ENCODE measurements at regions not wholly inside any gene's neighbourhood (a gene's known extent, or its start where the extent isn't known, plus 50 kb on each side); places are given as distances from the start of the nearest gene placed in this dataset.

GRCh38 chrX:26411045-26411444, 195.1 kb downstream of the MAGEB5 start:
- Histone ChIP-seq H3K4me2 (no peak overlapping the region), H3K27ac (no peak overlapping the region), H3K4me3 (no peak overlapping the region), H3K4me1 (no peaks in the 10 kb centered on the region), H3K9me3 (no peaks in the 10 kb centered on the region)
- TF ChIP-seq CHD2 (IDR thresholded peaks at IDR 0.05; ENCODE audit: low read length, partially characterized antibody): no peak
- TF ChIP-seq GATA3 (IDR thresholded peaks at IDR 0.05; ENCODE audit: borderline replicate concordance): no peak
- TF ChIP-seq MAFK (IDR thresholded peaks at IDR 0.05; ENCODE audit: partially characterized antibody): no peak
- no peak for TF ChIP-seq FOXS1 (CRISPR knock-in tag; IDR thresholded peaks at IDR 0.05)
- TF ChIP-seq FOSB (CRISPR knock-in tag; IDR thresholded peaks at IDR 0.05): no peak
- TF ChIP-seq CTCF (IDR thresholded peaks at IDR 0.05): no peak
- no peak for TF ChIP-seq NPAS2 (CRISPR knock-in tag; IDR thresholded peaks at IDR 0.05; ENCODE audit: borderline replicate concordance)
- no peak for TF ChIP-seq FOSL2 (IDR thresholded peaks at IDR 0.05)
- TF ChIP-seq FOSL2 (CRISPR knock-in tag; IDR thresholded peaks at IDR 0.05): no peak
- no peak for TF ChIP-seq EP300 (IDR thresholded peaks at IDR 0.05)
- TF ChIP-seq ZSCAN20 (CRISPR knock-in tag; IDR thresholded peaks at IDR 0.05): no peak
- FAIRE-seq: no peak
- POLR2A ChIA-PET: no interaction called here
- no peak for ATAC-seq
- 8% methylated on average over 1 of the region's 1 CpG for WGBS (ENCODE audit: missing lambda C conversion rate)
- CTCF ChIA-PET: no interaction called here
- no peak for DNase-seq (ENCODE audit: low read depth in 1 of 2, low spot score in 1 of 2)

- no peak overlapping the region for H3K4me3 ChIP-seq
- 19% methylated on average over 5 of the region's 5 CpGs for WGBS (ENCODE audit: missing lambda C conversion rate)
- H3K9me3 ChIP-seq: no peaks in the 10 kb centered on the region
- no peak overlapping the region for H3K4me2 ChIP-seq
- no peak overlapping the region for H3K27ac ChIP-seq
- DNase-seq (ENCODE audit: low read depth in 1 of 2, low spot score in 1 of 2) (no peak), FAIRE-seq (no peak), ATAC-seq (no peak)
- CTCF ChIA-PET: no interaction called here
- no peaks in the 10 kb centered on the region for H3K4me1 ChIP-seq
- POLR2A ChIA-PET: no interaction called here
- no peak for TF ChIP-seq CHD2 (IDR thresholded peaks at IDR 0.05; ENCODE audit: low read length, partially characterized antibody)
- no peak for TF ChIP-seq EHF (CRISPR knock-in tag; IDR thresholded peaks at IDR 0.05)
- TF ChIP-seq KDM1A (IDR thresholded peaks at IDR 0.05; ENCODE audit: low read depth): no peak
- no peak for TF ChIP-seq ZNF302 (CRISPR knock-in tag; IDR thresholded peaks at IDR 0.05)
- no peak for TF ChIP-seq PHF8 (IDR thresholded peaks at IDR 0.05; ENCODE audit: borderline replicate concordance, low read depth)
- TF ChIP-seq CBX2 (IDR thresholded peaks at IDR 0.05; ENCODE audit: borderline replicate concordance, low read depth): no peak
- TF ChIP-seq ELK1 (IDR thresholded peaks at IDR 0.05; ENCODE audit: low read depth, low read length): no peak
- TF ChIP-seq CEBPB (IDR thresholded peaks at IDR 0.05): no peak
- TF ChIP-seq BCL3 (IDR thresholded peaks at IDR 0.05): no peak
- TF ChIP-seq HMGXB4 (CRISPR knock-in tag; IDR thresholded peaks at IDR 0.05; ENCODE audit: borderline replicate concordance): no peak
- TF ChIP-seq MYC (IDR thresholded peaks at IDR 0.05; ENCODE audit: borderline replicate concordance, low read length): no peak
- TF ChIP-seq HEYL (CRISPR knock-in tag; IDR thresholded peaks at IDR 0.05): no peak
- TF ChIP-seq SMC3 (IDR thresholded peaks at IDR 0.05): no peak
- TF ChIP-seq KDM5A (IDR thresholded peaks at IDR 0.05): no peak
- TF ChIP-seq FOXS1 (CRISPR knock-in tag; IDR thresholded peaks at IDR 0.05): no peak
- no peak for TF ChIP-seq TFCP2L1 (CRISPR knock-in tag; IDR thresholded peaks at IDR 0.05)
Measured at GRCh38 chrX:26409636-26410035, 193.7 kb downstream of the MAGEB5 start.

Data from A549 (cell line).